Brain pericyte (primary cell): ENCODE measurements at regions not wholly inside any gene's neighbourhood (a gene's known extent, or its start where the extent isn't known, plus 50 kb on each side); places are given as distances from the start of the nearest gene placed in this dataset.

Source experiments
- DNase-seq: peaks from one replicate; pipeline ENCODE4 v3.0.0-alpha.2; 2012; ENCODE audit warnings: low read depth, low spot score

DNA sequence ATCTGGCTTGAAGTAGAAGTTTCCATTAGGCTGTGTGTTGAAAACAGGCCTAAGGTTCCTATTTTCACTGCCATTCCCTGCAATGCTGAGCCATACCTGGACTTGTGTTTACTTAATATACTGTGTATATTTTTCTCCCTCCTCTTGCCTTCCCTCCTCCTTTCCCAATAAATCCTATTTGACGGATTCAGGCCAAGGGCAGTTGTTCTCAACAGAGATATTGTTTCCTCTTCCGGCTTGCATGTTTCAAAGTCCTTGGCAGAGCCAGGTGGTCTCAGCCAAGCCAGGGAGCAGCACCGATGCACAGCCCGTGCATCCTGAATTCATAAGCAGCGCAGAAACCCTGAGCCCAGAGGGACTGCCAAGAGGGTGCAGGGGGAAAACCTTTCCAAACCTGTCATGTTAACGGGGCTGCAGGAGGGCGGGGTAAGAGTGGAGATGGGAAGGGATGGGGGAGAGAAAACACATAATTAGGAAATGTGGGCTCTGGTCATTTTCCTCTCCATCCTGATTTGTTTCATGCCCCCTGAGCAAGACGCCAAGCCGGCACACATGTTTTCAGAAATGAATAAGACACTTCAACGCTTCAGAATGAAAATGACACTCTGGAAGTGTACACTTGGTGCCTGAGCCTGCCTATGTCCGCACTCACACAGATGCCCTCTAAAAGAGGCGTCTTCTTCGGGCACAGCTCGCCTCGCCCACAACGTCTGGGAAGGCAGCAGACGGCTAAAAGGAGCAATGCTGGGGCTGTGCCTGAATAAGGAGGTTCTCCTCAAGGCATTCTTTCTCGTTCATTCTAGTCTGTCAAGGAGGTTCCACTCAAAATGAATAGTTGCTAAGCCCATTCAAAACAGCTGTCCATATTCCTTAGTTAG, 149.3 kb upstream of the UBL3 start:
- no peak for DNase-seq

DNA sequence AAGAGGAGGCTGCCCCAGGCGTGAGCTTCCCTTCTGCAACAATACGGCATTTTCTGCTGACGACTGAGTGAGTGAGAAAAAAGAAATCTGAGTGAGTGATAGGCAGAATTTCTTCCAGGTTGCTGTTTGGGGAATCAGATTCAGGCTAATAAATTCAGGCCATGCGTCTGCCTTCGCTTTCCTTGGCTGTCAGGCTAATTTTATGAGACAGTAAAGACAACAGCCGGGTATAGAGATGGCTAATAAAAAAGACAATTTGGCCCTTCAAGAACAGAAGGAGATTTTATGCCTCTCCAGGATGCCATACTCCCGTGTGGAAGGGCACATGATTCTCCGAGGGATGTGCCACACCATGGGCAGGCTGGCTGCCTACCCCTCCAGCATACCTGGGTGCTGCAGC, 145.9 kb upstream of the UBL3 start:
- no peak for DNase-seq

DNA sequence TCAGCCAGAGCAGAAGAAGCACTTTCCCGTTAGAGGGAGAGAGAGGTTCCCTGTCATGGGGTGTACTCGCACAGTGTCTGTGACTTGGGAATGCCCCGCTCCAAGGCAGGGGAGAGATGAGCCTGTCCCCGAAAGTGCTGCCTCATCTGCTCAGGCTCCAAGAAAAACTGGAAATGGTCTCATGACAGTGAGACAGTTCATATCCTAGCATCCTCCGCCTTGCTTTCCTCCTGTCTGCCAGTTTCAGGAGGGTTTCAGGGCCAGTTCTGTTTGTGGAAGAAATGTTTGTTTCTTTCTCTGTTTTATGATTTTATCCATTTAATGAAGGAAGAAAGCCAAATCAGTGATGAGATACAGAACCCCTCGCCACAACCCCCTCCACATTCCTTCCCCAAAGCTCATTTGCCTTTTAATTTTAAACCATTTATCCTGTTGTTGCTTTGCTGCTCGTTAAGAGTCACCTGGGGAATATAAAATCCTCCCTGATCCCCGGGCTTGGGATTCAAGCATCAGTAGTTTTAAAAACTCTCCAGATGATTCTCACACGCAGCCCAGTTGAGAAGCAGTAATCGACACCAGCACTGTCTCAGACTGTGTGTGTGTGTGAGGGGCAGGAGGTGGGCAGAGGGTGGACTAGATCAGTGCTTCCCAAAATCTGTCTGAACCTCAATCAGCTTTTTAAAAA, 144.6 kb upstream of the UBL3 start:
- no peak for DNase-seq

DNA sequence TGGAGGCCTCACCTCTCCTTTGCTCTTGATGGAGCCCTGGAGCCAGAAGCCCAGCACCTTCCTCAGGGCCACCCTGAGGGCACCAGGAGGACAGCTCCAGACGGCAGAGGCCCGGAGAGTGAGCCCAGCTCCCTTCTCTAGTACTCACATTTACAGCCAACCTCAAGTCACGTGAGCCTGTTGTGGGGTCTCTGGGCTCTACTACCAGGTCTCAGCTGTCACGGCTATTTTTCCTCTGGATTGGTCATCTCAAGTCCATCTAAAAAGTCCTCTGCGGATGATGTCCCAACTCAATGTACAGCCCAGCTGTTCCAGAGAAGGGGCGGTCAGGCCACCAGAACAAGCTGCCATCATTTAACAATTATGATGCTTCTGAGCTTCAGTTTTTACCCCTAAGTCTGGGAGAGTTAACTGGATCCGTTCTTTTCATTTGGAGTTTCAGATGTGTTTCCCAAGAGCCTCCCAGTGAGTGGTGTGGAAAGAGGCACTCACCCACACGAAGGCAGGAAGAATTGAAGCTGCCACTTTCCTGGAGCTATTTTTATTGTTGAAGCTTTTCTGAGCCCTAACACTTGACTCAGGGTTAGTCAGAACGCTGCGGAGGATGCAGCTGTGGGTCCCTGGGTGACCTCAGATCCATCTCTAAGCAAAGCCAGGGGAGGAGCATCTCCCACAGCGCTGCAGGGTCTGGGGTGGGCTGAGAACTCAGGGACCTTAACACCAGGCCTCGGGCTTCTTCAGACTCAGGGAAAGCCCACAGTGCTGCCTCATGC, 143.5 kb upstream of the UBL3 start:
- DNase-seq: no peak

DNA sequence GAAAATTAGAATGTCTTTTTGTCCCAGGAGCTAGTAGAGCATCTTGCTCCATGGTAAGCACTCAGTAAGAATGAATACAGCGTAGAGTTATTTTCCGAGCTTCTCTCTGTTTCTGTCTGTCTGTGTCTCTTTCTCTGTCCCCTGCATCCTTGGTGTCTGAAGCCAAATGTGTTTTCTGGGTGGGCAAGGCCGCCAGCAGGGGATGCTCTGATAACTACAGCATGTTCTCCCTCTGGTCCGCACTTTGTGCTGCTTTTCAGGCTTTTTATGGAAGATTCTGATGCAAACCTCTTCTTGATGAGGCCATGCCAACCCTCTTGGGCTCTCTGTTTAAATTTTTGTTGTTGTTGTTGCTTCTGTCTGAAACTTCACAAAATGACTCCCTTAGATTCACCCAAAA, 142.8 kb upstream of the UBL3 start:
- no peak for DNase-seq

DNA sequence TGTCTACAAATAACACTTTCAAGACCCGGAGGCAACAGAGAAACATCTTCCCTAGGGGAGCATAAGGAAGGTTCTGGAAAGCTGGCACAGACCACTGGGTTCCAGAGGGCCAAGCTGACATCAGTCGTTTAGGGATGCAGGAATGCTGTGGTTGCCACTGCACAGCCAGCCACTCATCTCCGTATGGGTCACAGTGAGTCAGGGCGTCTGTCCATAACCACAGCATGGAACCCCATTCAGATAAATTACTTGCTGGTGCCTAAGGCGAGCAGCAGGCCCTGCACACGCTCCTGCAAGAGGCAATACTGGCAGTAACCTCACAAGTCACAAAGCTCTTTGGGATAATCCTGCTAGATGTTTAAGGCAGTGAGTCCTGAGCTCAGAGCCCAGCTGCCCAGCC, 140.9 kb upstream of the UBL3 start:
- peak; percentile 12 for DNase-seq

DNA sequence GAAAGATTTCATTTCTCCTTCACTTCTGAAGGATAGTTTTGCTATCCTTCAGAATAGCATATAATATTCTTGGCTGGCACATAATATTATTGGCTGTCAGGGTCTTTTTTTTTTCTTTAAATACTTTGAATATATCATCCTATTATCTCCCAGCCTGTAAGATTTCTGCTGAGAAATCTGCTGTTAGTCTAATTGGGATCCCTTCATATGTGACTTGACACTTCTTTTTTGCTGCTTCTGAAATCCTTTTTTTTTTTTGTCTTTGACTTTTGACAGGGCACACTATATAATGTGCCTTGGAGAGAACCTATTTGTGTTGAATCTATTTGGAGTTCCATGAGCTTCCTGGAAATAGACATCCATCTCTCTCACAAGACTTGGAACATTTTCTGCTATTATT, 136.9 kb upstream of the UBL3 start:
- no peak for DNase-seq

DNA sequence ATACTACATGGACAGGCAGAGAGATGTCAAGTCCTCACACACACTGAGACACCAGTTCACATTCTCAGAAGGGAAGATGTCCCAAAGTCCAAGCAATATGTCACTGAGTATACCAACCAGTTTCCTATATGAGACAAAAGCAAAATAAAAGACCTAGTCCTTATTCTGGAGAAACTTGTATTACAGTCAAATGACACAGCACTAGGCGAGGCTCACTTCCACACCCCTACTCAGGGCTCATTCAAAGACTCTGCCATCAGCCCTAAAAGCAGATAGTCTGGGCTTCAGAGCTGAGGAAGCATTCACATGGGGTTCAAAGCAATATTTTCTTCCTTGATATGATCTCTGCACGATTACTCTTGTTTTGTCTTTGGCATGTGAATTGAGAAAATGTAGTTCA, 129.9 kb upstream of the UBL3 start:
- no peak for DNase-seq

DNA sequence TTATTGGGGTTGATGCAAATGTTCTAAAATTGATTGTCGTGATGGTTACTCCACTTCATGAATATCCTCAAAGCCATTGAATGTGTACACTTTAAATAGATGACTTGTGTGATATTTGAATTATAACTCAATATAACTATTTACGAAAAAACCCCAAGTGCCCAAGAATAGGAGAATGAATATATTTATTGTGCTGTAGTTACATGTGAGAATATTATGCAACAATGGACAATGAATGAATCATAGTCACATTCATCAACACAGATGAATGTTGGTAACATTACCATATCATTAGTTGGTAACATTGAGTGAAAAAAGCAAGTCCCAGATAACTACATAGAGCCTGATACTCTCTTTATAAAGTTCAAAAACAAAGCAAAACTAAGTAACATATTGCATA, 127.8 kb upstream of the UBL3 start:
- DNase-seq: no peak

DNA sequence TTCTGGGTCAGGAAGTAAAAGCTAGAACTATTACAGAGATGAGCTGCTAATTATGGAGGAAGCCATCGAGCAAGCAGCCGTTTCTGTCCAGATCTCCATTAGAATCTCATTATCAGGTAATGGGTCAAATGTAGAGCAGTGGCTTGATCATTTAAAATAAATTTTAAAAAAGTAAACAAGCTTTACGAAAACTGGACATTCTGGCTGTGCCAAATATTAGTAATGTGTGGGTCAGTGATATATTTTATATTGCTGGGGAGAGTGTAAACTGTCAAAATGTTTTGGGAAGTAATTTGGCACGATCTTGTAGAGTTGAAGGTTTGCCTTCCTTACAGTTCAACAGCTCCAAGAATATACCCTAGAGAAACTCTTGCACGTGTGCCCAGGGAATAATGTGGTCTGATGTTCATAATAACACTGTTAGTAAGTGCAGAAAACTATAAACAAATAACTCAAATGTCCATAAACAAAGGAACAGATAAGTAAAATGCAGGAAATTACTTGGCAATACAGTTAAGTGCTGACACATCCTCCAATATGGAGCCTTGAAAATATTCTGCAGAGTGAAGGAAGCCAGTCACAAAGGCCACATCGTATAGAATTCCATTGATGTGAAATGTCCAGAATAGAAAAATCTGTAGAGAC, 127.2 kb upstream of the UBL3 start:
- DNase-seq: no peak

DNA sequence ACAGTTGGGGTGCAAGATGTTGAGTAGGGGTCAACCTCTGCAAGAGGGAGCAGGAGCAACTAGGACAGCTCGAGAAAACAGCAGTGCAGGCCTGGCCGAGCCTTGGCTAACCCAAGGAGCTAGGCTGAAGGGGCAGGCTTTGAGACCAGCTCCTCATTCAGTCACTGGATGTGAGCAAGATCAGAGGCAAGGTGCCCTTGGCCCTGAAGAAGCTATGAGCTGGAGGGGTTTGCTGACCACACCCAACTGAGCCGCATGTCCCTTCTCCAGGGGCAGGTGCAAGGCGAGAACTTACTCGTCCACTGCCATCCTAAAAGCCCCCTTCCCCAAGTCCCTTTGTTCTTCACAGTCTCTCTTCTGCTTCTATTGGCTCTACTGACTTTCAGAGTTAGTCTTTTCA, 126.1 kb upstream of the UBL3 start:
- no peak for DNase-seq

DNA sequence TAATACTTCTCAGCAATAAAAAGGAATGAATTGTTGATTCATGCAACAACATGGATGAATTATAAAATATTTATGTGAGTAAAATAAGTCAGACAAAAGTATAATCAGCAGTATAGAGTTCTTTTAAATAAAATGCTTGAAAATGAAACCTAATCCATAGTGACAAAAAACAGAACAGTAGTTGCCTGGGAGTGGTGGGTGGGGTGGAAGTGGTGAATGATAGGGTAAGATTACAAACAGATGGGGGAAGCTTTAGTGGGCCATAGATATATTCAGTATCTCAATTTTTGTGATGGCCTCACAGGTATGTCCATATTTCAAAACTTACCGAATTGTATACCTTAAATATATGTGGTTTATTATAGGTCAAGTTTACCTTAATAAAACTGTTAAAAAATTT, 124.9 kb upstream of the UBL3 start:
- DNase-seq: no peak

DNA sequence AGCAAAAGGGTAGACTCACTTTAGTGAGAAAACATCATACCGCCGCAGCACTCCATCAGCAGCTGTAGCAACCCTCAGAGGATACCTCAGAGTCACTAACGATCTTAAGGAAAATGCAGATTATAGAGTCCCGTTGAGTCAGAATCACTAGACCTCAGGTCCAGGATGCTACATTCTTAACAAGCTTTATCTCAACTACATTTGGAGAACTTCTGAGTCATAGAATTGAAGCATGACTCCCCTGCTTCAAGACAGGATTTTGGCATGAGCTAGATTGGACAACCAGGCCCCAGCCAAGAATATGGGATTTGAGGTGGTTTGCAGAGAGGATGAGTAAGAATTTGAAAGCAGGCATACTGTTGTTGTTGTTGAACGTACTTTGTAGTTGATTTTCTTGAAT, 118.9 kb upstream of the UBL3 start:
- DNase-seq: no peak

DNA sequence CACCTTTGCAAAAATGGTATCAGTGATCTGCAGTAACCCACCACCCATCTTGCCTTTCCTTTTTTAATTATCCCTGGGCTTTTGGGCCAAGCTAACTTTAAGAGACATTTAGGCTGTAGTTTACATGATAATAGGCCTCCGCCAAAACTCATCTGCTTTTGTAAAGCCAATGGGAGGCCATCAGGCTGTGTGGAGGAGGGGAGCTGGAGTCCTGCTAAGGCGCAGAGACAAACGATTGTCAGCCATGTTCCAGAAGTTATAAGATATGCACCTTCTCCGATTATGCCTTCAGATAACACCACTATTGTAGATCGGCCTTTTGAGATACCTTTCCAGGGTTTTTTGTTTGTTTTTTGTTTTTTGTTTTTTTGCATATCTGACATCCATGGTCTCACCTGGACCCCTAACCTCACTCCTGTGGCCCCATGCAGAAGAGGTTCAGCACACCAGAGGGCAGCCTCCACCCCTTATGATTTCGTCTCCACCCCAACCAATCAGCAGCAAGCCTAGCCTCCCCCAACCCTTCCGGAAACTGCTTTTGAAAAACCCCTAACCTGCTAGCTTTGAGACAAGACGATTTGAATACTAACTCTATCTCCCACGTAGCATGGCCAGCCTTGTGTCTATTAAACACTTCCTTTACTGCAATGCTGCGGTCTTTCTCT, 113.9 kb upstream of the UBL3 start:
- no peak for DNase-seq

DNA sequence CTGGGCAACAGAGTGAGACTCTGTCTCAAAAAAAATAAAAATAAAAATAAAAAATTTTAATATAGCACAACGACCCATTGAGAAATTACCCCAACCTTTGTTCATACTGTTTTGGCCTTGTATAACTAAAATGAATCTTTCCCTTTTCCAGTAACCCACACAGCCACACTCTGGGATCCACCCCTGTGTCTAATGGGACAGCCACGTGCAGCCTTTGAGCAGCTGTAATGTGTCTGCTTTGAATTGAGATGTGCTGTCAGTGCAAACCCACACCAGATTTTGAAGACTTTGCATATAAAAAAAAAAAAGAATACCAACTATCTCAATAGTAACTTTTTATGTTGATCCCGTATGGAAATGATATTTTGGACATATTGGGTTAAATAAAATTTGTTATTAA, 112.7 kb upstream of the UBL3 start:
- no peak for DNase-seq

DNA sequence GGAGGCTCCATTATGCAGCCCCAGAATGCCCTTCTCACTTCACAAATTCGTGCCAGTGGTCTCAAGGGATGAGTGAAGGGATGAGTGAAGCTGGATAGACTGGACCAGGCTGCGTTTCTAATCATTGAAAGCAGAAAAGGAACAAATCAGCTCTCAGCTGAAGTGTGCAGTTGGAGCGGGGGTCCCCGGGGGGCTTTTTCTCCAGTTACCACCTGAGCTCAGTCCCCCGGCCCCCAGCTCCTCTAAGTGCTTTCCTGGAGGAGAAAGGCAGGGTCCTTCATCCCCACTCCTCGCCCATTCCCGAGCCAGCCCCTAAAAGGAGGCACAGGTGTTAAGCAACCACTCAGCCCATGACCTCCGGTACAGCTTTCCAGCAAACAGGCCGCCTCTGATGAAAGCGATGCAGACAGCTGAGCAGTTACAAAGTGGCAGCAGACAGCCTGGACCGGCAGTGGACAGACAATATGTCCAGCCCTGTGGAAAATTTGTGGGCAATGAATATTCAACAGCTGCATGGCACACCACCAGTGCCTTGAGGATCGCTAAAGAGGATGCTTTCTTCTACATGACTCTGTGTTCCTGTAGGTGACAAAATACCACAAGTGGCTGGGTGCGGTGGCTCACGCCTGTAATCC, 110.7 kb upstream of the UBL3 start:
- DNase-seq: no peak

DNA sequence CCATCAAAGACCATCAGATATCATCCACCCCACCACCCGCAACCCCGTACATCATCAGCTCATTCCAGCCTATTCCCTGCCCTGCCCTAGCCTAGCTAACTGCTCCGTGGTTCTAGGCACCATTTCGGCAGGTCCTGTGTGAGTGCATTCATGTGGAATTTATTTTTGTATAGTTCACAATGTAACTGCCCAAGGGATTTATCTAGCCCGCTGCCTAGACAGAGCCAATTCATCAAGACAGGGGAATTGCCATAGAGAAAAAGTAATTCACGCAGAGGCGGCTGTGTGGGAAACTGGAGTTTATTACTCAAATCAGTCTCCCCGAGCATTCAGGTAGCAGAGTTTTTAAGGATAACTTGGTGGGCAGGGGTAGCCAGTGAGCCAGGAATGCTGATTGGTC, 109.2 kb upstream of the UBL3 start:
- no peak for DNase-seq

DNA sequence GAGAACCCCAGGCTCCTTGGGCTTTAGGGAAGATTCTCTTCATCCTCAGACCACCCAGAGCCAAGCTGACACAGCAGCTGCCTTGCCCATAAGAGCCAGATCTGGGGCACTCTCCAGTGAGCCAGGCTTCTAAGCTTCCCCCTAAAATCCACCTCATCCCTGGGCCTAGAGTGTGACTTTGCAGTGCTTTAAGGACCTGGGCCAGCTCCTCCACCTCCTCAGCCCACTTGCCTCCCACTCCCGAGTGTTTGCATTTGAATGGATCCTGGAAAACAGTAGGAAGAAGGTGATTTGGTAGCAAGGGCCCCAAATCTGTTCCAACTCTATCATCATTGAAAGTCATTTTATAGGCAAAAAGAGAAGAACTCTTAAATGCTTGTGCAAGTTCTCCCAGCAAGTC, 108.7 kb upstream of the UBL3 start:
- no peak for DNase-seq

DNA sequence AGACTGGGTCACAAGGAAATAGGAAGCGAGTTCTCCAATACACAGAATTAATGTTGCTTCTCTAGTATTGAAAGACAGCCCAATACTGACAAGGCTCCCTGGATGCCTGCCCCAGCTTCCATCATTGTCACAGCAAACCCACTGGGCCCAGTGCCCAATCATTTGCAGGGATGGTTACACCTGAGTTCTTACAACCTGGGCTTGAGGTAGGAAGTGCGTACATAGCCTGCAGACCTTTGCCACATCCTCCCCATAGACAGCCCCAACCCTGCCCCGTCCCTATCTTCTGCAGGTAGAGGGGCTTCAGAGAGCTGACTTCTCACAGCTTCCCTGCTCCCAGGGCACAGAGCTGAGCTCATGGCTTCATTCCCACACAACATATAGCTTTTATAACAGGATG, 108.1 kb upstream of the UBL3 start:
- no peak for DNase-seq

DNA sequence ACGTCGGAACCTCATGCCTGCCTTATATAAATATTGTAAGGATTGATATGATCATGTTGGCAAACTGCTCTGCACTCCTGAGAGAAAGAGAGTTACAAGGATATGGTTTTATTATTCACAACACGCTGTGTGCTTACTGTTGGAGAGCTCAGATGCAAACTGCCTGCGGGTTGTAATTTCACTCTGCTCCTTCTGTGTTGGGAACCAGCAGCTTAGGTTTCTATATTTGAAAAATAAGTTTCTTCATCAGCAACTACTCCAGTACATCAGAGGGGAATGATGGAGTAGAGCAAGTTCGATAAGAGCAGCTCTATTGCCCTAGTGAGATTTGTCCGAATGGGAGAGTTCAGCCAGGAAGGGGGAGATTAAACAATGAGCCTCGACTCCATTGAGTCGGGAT, 106.9 kb upstream of the UBL3 start:
- DNase-seq: no peak

DNA sequence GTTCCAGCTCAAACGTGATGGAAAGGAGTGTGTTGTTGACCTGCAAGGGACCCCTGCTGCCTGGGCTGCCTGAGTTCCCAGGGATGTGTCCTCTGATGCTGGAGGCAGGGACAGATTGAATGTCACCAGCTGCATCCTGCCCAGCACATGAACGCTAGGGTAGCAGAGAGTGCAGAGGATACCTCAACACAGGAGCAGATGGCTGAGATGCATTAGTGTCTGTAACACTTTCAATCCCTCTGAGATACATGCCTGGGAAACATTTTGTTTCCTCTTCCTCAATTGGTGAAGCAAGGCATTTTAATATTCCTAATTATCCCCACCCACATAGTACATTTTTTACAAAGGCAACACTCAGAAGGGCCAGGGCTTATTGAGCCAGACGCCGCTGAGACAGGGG, 106.4 kb upstream of the UBL3 start:
- DNase-seq: no peak
